ENCODE measurements at regions not wholly inside any gene's neighbourhood (a gene's known extent, or its start where the extent isn't known, plus 50 kb on each side); places are given as distances from the start of the nearest gene placed in this dataset.

- Histone ChIP-seq H3K9me3 (no peaks in the 10 kb centered on the region), H3K4me3 (no peak overlapping the region), H3K36me3 (no peaks in the 10 kb centered on the region), H3K4me1 (no peaks in the 10 kb centered on the region), H3K27me3 (no peaks in the 10 kb centered on the region), H3K27ac (no peak overlapping the region)
- no peak for DNase-seq (ENCODE audit: low spot score in 2 of 2)
- intact Hi-C loops (cut with DNase I), result no loop called here
- TF ChIP-seq CTCF (IDR thresholded peaks at IDR 0.05), result no peak
Measured at GRCh38 chr15:69841113-69841828, 256.4 kb downstream of the TLE3 start.

GRCh38 chr15:69842851-69843250 is 254.9 kb downstream of the TLE3 start:
- intact Hi-C loops (cut with DNase I), result no loop called here
- Histone ChIP-seq H3K4me1 (no peaks in the 10 kb centered on the region), H3K4me3 (no peak overlapping the region), H3K27ac (no peak overlapping the region), H3K36me3 (no peaks in the 10 kb centered on the region), H3K27me3 (no peaks in the 10 kb centered on the region), H3K9me3 (no peaks in the 10 kb centered on the region)
- TF ChIP-seq CTCF (IDR thresholded peaks at IDR 0.05), result no peak
- no peak for DNase-seq (ENCODE audit: low spot score in 2 of 2)

DNA sequence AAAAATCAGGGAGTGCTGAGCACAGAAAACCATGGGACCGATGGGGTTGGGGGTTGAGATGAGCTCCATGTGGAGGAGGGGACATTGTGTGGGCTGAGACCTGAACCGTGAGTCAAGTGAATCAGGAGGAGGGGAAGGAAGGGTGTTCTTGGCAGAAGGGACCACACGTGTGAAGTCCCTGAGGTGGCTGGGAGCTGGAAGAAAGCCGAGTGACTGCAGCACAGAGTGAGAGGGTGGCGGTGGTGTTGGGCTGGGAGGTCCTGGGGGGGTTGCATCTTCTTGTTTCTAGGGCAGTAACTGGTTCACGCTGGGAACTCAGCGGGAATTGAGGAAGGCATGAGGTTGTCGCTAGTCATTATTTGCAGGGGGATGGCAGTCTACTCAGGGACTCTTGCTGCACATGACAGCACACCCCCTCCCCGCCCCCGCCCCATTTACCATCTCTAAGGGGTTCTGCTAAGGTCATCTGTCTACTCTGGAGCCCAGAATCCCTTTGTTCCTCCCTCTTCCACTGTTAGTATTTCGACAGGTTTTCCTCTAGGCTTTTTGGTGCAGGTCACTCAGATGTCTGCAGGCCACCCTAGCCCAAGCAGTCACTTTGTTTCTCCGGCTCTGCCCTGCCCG is 254.3 kb downstream of the TLE3 start:
- H3K4me1 ChIP-seq, result no peaks in the 10 kb centered on the region
- no peak for DNase-seq (ENCODE audit: low spot score in 2 of 2)
- no peaks in the 10 kb centered on the region for H3K9me3 ChIP-seq
- H3K4me3 ChIP-seq, result no peak overlapping the region
- H3K36me3 ChIP-seq, result no peaks in the 10 kb centered on the region
- H3K27ac ChIP-seq, result no peak overlapping the region
- intact Hi-C loops (cut with DNase I), result no loop called here
- TF ChIP-seq CTCF (IDR thresholded peaks at IDR 0.05), result no peak
- H3K27me3 ChIP-seq, result no peaks in the 10 kb centered on the region

- intact Hi-C loops (cut with DNase I), result no loop called here
- H3K4me1 ChIP-seq, result no peaks in the 10 kb centered on the region
- no peaks in the 10 kb centered on the region for H3K27me3 ChIP-seq
- H3K36me3 ChIP-seq, result no peaks in the 10 kb centered on the region
- no peaks in the 10 kb centered on the region for H3K9me3 ChIP-seq
- DNase-seq (ENCODE audit: low spot score in 2 of 2), result no peak
- no peak for TF ChIP-seq CTCF (IDR thresholded peaks at IDR 0.05)
- no peak overlapping the region for H3K27ac ChIP-seq
- no peak overlapping the region for H3K4me3 ChIP-seq
Measured at GRCh38 chr15:69843900-69844304, 253.8 kb downstream of the TLE3 start.

- DNase-seq (ENCODE audit: low spot score in 2 of 2), result no peak
- no peaks in the 10 kb centered on the region for H3K4me1 ChIP-seq
- no peak for TF ChIP-seq CTCF (IDR thresholded peaks at IDR 0.05)
- no peaks in the 10 kb centered on the region for H3K27me3 ChIP-seq
- no peak overlapping the region for H3K4me3 ChIP-seq
- intact Hi-C loops (cut with DNase I), result no loop called here
- H3K27ac ChIP-seq, result no peak overlapping the region
- no peaks in the 10 kb centered on the region for H3K36me3 ChIP-seq
- H3K9me3 ChIP-seq, result no peaks in the 10 kb centered on the region
Measured at GRCh38 chr15:69845159-69845558, 252.6 kb downstream of the TLE3 start.
